CD14-positive monocyte (primary cell): ENCODE measurements at regions not wholly inside any gene's neighbourhood (a gene's known extent, or its start where the extent isn't known, plus 50 kb on each side); places are given as distances from the start of the nearest gene placed in this dataset.

Experiments used
- DNase-seq, 3 donors: peaks; one replicate each; pipeline ENCODE4 v3.0.0-alpha.2; 2011 to 2022
- H2AFZ ChIP-seq: 2 replicates; pipeline ENCODE4 v1.6.0; 2012; ENCODE audit warnings: mild to moderate bottlenecking, low read depth, low read length, inconsistent platforms; ENCODE audit not compliant: insufficient read depth, poor library complexity, severe bottlenecking
- H3K27ac ChIP-seq, 2 donors: 1 replicate in 1 of 2; 2 replicates in 1 of 2; pipeline ENCODE4 v1.5.1; 2012 to 2013; ENCODE audit warnings: low read length in 2 of 2, control low read depth in 1 of 2, inconsistent platforms in 1 of 2, low read depth in 1 of 2, mild to moderate bottlenecking in 1 of 2
- H3K27me3 ChIP-seq, 2 donors: one replicate each; pipeline versions ENCODE4 v1.6.0 to v1.6.1; 2011 to 2013; ENCODE audit warnings: low read length in 2 of 2; ENCODE audit not compliant: control insufficient read depth in 2 of 2, insufficient read depth in 2 of 2
- H3K36me3 ChIP-seq, 2 donors: replicated peaks in 1 of 2; 1 replicate in 1 of 2; 2 replicates in 1 of 2; pipeline versions ENCODE4 v1.5.1 to v1.6.1; 2012 to 2013; ENCODE audit warnings: low read length in 2 of 2, control low read depth in 1 of 2, inconsistent platforms in 1 of 2, mild to moderate bottlenecking in 1 of 2; ENCODE audit not compliant: insufficient read depth in 2 of 2, control insufficient read depth in 1 of 2
- H3K4me1 ChIP-seq, 2 donors: 1 replicate in 1 of 2; 2 replicates in 1 of 2; pipeline versions ENCODE4 v1.5.1 to v1.6.1; 2012 to 2013; ENCODE audit warnings: low read length in 2 of 2, control low read depth in 1 of 2, inconsistent platforms in 1 of 2, mild to moderate bottlenecking in 1 of 2, moderate library complexity in 1 of 2; ENCODE audit not compliant: insufficient read depth in 2 of 2, control insufficient read depth in 1 of 2
- H3K4me2 ChIP-seq: replicated peaks from 2 replicates; pipeline ENCODE3; 2012; ENCODE audit warnings: low read length, moderate library complexity, mild to moderate bottlenecking; ENCODE audit not compliant: poor library complexity, severe bottlenecking; ENCODE audit errors: extremely low read depth
- H3K4me3 ChIP-seq, 3 experiments: fragments of 200-600 bp in 1 of 3; sonication (generic) in 1 of 3; replicated peaks in 1 of 3; 1 replicate in 2 of 3; 2 replicates in 1 of 3; pipeline ENCODE4 v1.5.1; 2011 to 2013; ENCODE audit warnings: low read length in 3 of 3, mild to moderate bottlenecking in 3 of 3, control low read depth in 2 of 3, low read depth in 2 of 3, inconsistent platforms in 1 of 3, moderate library complexity in 1 of 3
- H3K79me2 ChIP-seq: 2 replicates; pipeline ENCODE4 v1.6.0; 2012; ENCODE audit warnings: mild to moderate bottlenecking, control low read depth, inconsistent platforms, low read length, moderate library complexity; ENCODE audit not compliant: insufficient read depth
- H3K9ac ChIP-seq: 2 replicates; pipeline ENCODE4 v1.6.0; 2017; ENCODE audit warnings: low read length, mild to moderate bottlenecking; ENCODE audit not compliant: insufficient read depth, poor library complexity, severe bottlenecking
- H3K9me3 ChIP-seq, 2 donors: replicated peaks in 1 of 2; 1 replicate in 1 of 2; 2 replicates in 1 of 2; pipeline versions ENCODE4 v1.5.1 to v1.6.1; 2012 to 2013; ENCODE audit warnings: low read length in 2 of 2, control low read depth in 1 of 2; ENCODE audit not compliant: control insufficient read depth in 1 of 2, insufficient read depth in 1 of 2
- H4K20me1 ChIP-seq: 2 replicates; pipeline ENCODE4 v1.6.0; 2012; ENCODE audit warnings: mild to moderate bottlenecking, low read length, control low read depth, moderate library complexity; ENCODE audit not compliant: insufficient read depth
- H3K27ac Mint-ChIP-seq, 7 donors: one replicate each; pipeline ENCODE4 v1.8.0; 2020; ENCODE audit warnings: mild to moderate bottlenecking in 7 of 7, mixed read lengths in 7 of 7, moderate library complexity in 6 of 7, inconsistent platforms in 2 of 7
- H3K27me3 Mint-ChIP-seq, 3 donors: one replicate each; pipeline ENCODE4 v1.8.0; 2021 to 2022; ENCODE audit warnings: low read depth in 3 of 3, mild to moderate bottlenecking in 3 of 3, mixed read lengths in 3 of 3, moderate library complexity in 3 of 3, inconsistent platforms in 1 of 3
- H3K36me3 Mint-ChIP-seq, 2 donors: one replicate each; pipeline ENCODE4 v1.8.0; 2020; ENCODE audit warnings: mixed read lengths in 2 of 2, inconsistent platforms in 1 of 2, mild to moderate bottlenecking in 1 of 2
- H3K4me1 Mint-ChIP-seq: one replicate; pipeline ENCODE4 v1.8.0; 2020; ENCODE audit warnings: mild to moderate bottlenecking, mixed read lengths
- H3K4me3 Mint-ChIP-seq, 2 donors: one replicate each; pipeline ENCODE4 v1.8.0; 2020; ENCODE audit warnings: mild to moderate bottlenecking in 2 of 2, mixed read lengths in 2 of 2, moderate library complexity in 1 of 2
- H3K9me3 Mint-ChIP-seq, 7 donors: one replicate each; pipeline ENCODE4 v1.8.0; 2020 to 2022; ENCODE audit warnings: mixed read lengths in 7 of 7, mild to moderate bottlenecking in 6 of 7, moderate library complexity in 6 of 7, inconsistent platforms in 2 of 7
- CTCF ChIP-seq: fragments of 200-600 bp; IDR thresholded peaks from one replicate; pipeline ENCODE4 v1.8.0; 2022; ENCODE audit warnings: antibody characterized with exemption, mild to moderate bottlenecking
- WGBS: methylation state at CpG from one replicate; pipeline ENCODE4 v1.1.5; 2013; ENCODE audit warnings: missing lambda C conversion rate; ENCODE audit not compliant: insufficient coverage; 5-methylcytosine and 5-hydroxymethylcytosine counted together
- intact Hi-C, 2 donors: fragments of 100-400 bp; cut with micrococcal nuclease; formaldehyde crosslinking; loops; one replicate each; pipeline versions ENCODE4 v1.15.0 to v1.15.1; 2023

- Histone ChIP-seq H3K9ac (no peak overlapping the region), H4K20me1 (no peaks in the 10 kb centered on the region), H2AFZ (no peak overlapping the region), H3K4me2 (no peak overlapping the region), H3K9me3 (no peaks in the 10 kb centered on the region), H3K79me2 (no peaks in the 10 kb centered on the region), H3K4me1 (no peaks in the 10 kb centered on the region), H3K27me3 (no peaks in the 10 kb centered on the region), H3K36me3 (no peaks in the 10 kb centered on the region), H3K27ac (no peak overlapping the region), H3K4me3 (no peak overlapping the region)
- no peak overlapping the region for H3K4me3 Mint-ChIP-seq
- no peaks in the 10 kb centered on the region for H3K4me1 Mint-ChIP-seq
- no peak for DNase-seq
- intact Hi-C loops, result no loop called here
- H3K9me3 Mint-ChIP-seq, result peaks cover 0 to 4% (median 0%) of the 10 kb centered on the region in 7 donors
- H3K27ac Mint-ChIP-seq, result no peak overlapping the region
- TF ChIP-seq CTCF, result no peak
- WGBS, result no CpG with 5 or more reads among the region's 1 CpG
- no peaks in the 10 kb centered on the region for H3K36me3 Mint-ChIP-seq
- no peaks in the 10 kb centered on the region for H3K27me3 Mint-ChIP-seq
Measured at GRCh38 chr3:117463276-117464115, 753.9 kb downstream of the TUSC7 start.

GRCh38 chr3:117471831-117472230 is 762.3 kb downstream of the TUSC7 start:
- no peaks in the 10 kb centered on the region for H3K9me3 ChIP-seq
- H3K27me3 ChIP-seq, result no peaks in the 10 kb centered on the region
- no peak for DNase-seq
- H3K4me2 ChIP-seq, result no peak overlapping the region
- WGBS, result no CpG with 5 or more reads among the region's 1 CpG
- Mint-ChIP-seq H3K36me3 (no peaks in the 10 kb centered on the region), H3K9me3 (peaks cover 0 to 3% (median 0%) of the 10 kb centered on the region in 7 donors), H3K27ac (no peak overlapping the region), H3K27me3 (peaks cover 0 to 2% (median 0%) of the 10 kb centered on the region in 3 donors), H3K4me3 (no peak overlapping the region), H3K4me1 (peaks cover 3% of the 10 kb centered on the region)
- no peak overlapping the region for H2AFZ ChIP-seq
- intact Hi-C loops, result no loop called here
- H3K36me3 ChIP-seq, result no peaks in the 10 kb centered on the region
- no peaks in the 10 kb centered on the region for H3K4me1 ChIP-seq
- no peak overlapping the region for H3K9ac ChIP-seq
- no peak overlapping the region for H3K4me3 ChIP-seq
- H3K27ac ChIP-seq, result no peak overlapping the region
- H3K79me2 ChIP-seq, result no peaks in the 10 kb centered on the region
- no peak for TF ChIP-seq CTCF
- H4K20me1 ChIP-seq, result no peaks in the 10 kb centered on the region
